GM21619 (cell line): ENCODE measurements at regions not wholly inside any gene's neighbourhood (a gene's known extent, or its start where the extent isn't known, plus 50 kb on each side); places are given as distances from the start of the nearest gene placed in this dataset.

Source experiments
- ATAC-seq: cut with Tn5 transposase; IDR thresholded peaks from one replicate; pipeline ENCODE4 v1.9.1; 2021; ENCODE audit not compliant: unreplicated experiment

DNA sequence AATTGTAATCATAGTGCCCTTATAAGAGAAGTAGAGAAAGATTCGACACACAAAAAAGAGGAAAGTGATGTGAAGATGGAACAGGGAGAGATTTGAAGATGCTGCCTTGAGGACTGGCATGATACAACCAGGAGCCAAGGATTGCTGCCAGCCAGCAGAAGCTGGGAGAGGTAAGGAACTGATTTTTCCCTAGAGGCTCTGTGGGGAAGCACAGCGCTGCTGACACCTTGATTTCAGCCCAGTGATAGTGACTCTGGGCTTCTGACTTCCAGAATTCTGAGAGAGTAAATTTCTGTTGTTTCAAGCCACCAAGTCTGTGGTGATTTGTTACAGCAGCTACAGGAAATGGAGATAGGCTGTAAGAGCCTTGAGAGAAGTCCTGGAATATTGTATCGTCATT is 98.2 kb downstream of the RAB11FIP2 start:
- ATAC-seq: no peak

DNA sequence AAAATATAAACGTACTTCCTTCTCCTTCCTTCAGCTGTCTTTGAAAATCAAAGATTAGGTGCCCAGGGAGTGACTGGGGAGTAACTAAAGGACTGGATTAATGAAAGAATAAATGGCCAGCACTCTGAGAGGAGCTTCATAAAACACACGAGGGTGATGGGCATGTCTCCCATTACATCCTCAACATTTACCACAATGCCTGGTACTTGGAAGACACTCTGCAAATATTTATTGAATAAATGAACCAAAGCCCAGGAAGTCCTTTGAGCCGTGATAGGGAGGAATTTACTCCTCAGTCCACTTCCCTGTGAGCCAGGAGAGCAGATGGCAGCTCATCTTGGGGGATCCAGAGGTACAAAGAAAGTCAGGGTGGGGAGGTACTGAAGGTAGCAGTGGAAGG is 96.3 kb downstream of the RAB11FIP2 start:
- ATAC-seq: no peak
